A549 (cell line): ENCODE measurements at regions not wholly inside any gene's neighbourhood (a gene's known extent, or its start where the extent isn't known, plus 50 kb on each side); places are given as distances from the start of the nearest gene placed in this dataset.

Experiments
- CTCF ChIP-seq: fragments of >200 bp; sonication (Bioruptor Twin); formaldehyde crosslinking; IDR thresholded peaks from 3 replicates; pipeline ENCODE4 v1.5.1; 2016
- E2F6 ChIP-seq: IDR thresholded peaks from 2 replicates; pipeline ENCODE4 v1.6.1; 2012; ENCODE audit warnings: low read depth, borderline replicate concordance
- MYC ChIP-seq: IDR thresholded peaks from 2 replicates; pipeline ENCODE4 v1.6.1; 2012; ENCODE audit warnings: mild to moderate bottlenecking, inconsistent platforms, low read length, improper control_type of control experiment, borderline replicate concordance
- PBX3 ChIP-seq: IDR thresholded peaks from 2 replicates; pipeline ENCODE4 v1.6.1; 2012
- POLR2A ChIP-seq: IDR thresholded peaks from 2 replicates; pipeline ENCODE4 v1.6.1; 2012; ENCODE audit warnings: mild to moderate bottlenecking, low read length
- REST ChIP-seq: fragments of 200-600 bp; sonication (generic); IDR thresholded peaks from 2 replicates; pipeline ENCODE4 v1.6.1; 2016; ENCODE audit warnings: antibody characterized with exemption, mild to moderate bottlenecking, moderate library complexity

GRCh38 chr5:29051509-29051908, 2013.1 kb upstream of the CDH9 start:
- TF ChIP-seq PBX3 = no peak
- no peak for TF ChIP-seq E2F6
- no peak for TF ChIP-seq POLR2A
- TF ChIP-seq MYC = no peak
- no peak for TF ChIP-seq REST
- no peak for TF ChIP-seq CTCF
